ENCODE measurements at regions not wholly inside any gene's neighbourhood (a gene's known extent, or its start where the extent isn't known, plus 50 kb on each side); places are given as distances from the start of the nearest gene placed in this dataset.

DNA sequence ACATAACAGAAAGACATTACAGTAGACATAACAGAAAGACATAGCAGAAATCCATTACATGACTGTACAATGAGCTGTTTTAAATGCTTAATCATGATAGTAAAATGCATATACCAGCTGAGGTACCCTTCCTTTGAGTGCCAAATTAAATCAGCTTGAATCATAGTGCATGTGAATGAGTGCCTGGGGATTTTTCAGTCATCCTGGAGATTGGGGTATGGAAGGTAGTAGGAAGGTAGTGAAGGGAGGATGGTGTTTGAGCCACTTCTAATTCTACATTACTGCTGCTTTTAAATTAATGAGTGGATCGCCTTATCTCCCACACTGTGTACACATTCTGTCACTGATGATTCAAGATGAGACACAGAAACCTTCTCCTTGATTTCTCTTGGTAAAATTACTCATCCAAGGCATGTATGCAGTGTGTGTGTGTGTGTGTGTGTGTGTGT is 534.2 kb downstream of the LRFN5 start:
- no peak overlapping the region for H3K4me2 ChIP-seq (ENCODE audit: insufficient read depth, low read length)
- no peak for DNase-seq
- no peak overlapping the region for H2AFZ ChIP-seq (ENCODE audit: low read depth, low read length)

GRCh38 chr14:42140001-42140400 is 533.3 kb downstream of the LRFN5 start:
- Histone ChIP-seq H3K27ac (ENCODE audit: low read length) (no peak overlapping the region), H3K27me3 (ENCODE audit: insufficient read depth, low read length, poor library complexity) (no peaks in the 10 kb centered on the region), H3K4me1 (ENCODE audit: insufficient read depth, low read length) (no peaks in the 10 kb centered on the region), H3K9ac (ENCODE audit: low read depth, low read length) (no peak overlapping the region), H3K36me3 (ENCODE audit: insufficient read depth, low read length) (no peaks in the 10 kb centered on the region), H3K4me2 (ENCODE audit: insufficient read depth, low read length) (no peak overlapping the region), H3K4me3 (ENCODE audit: low read depth in 1 of 2, low read length in 2 of 2) (no peak overlapping the region), H2AFZ (ENCODE audit: low read depth, low read length) (no peak overlapping the region), H3K9me3 (ENCODE audit: insufficient read depth, low read length, severe bottlenecking) (no peaks in the 10 kb centered on the region), H3K79me2 (ENCODE audit: insufficient read depth, low read length) (no peaks in the 10 kb centered on the region), H4K20me1 (ENCODE audit: insufficient read depth, low read length) (no peaks in the 10 kb centered on the region)
- ATAC-seq (ENCODE audit: insufficient read depth, low read depth), result no peak
- no peak for DNase-seq
- no peak for TF ChIP-seq EZH2 (IDR thresholded peaks at IDR 0.05; ENCODE audit: borderline replicate concordance, low read depth, low read length, severe bottlenecking)
- TF ChIP-seq, protein P1, sequence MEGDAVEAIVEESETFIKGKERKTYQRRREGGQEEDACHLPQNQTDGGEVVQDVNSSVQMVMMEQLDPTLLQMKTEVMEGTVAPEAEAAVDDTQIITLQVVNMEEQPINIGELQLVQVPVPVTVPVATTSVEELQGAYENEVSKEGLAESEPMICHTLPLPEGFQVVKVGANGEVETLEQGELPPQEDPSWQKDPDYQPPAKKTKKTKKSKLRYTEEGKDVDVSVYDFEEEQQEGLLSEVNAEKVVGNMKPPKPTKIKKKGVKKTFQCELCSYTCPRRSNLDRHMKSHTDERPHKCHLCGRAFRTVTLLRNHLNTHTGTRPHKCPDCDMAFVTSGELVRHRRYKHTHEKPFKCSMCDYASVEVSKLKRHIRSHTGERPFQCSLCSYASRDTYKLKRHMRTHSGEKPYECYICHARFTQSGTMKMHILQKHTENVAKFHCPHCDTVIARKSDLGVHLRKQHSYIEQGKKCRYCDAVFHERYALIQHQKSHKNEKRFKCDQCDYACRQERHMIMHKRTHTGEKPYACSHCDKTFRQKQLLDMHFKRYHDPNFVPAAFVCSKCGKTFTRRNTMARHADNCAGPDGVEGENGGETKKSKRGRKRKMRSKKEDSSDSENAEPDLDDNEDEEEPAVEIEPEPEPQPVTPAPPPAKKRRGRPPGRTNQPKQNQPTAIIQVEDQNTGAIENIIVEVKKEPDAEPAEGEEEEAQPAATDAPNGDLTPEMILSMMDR (IDR thresholded peaks at IDR 0.05; ENCODE audit: borderline replicate concordance, extremely low read depth, low read length, poor library complexity, severe bottlenecking), result no peak

More for the DNA sequence above, 534.2 kb downstream of the LRFN5 start:
- H3K9ac ChIP-seq (ENCODE audit: low read depth, low read length), result no peak overlapping the region
- H3K9me3 ChIP-seq (ENCODE audit: insufficient read depth, low read length, severe bottlenecking), result no peaks in the 10 kb centered on the region
- H3K79me2 ChIP-seq (ENCODE audit: insufficient read depth, low read length), result no peaks in the 10 kb centered on the region
- no peak for ATAC-seq (ENCODE audit: insufficient read depth, low read depth)
- H3K27me3 ChIP-seq (ENCODE audit: insufficient read depth, low read length, poor library complexity), result no peaks in the 10 kb centered on the region
- no peak overlapping the region for H3K4me3 ChIP-seq (ENCODE audit: low read depth in 1 of 2, low read length in 2 of 2)
- no peaks in the 10 kb centered on the region for H3K4me1 ChIP-seq (ENCODE audit: insufficient read depth, low read length)
- TF ChIP-seq, protein P1 (IDR thresholded peaks at IDR 0.05; ENCODE audit: borderline replicate concordance, extremely low read depth, low read length, poor library complexity, severe bottlenecking), result no peak
- TF ChIP-seq EZH2 (IDR thresholded peaks at IDR 0.05; ENCODE audit: borderline replicate concordance, low read depth, low read length, severe bottlenecking), result no peak
- no peaks in the 10 kb centered on the region for H4K20me1 ChIP-seq (ENCODE audit: insufficient read depth, low read length)
- no peaks in the 10 kb centered on the region for H3K36me3 ChIP-seq (ENCODE audit: insufficient read depth, low read length)
- no peak overlapping the region for H3K27ac ChIP-seq (ENCODE audit: low read length)

- Histone ChIP-seq H4K20me1 (ENCODE audit: insufficient read depth, low read length) (no peaks in the 10 kb centered on the region), H3K9ac (ENCODE audit: low read depth, low read length) (no peak overlapping the region), H3K36me3 (ENCODE audit: insufficient read depth, low read length) (no peaks in the 10 kb centered on the region), H3K79me2 (ENCODE audit: insufficient read depth, low read length) (no peaks in the 10 kb centered on the region), H3K27me3 (ENCODE audit: insufficient read depth, low read length, poor library complexity) (no peaks in the 10 kb centered on the region), H3K27ac (ENCODE audit: low read length) (no peak overlapping the region), H3K9me3 (ENCODE audit: insufficient read depth, low read length, severe bottlenecking) (no peaks in the 10 kb centered on the region), H3K4me2 (ENCODE audit: insufficient read depth, low read length) (no peak overlapping the region), H3K4me1 (ENCODE audit: insufficient read depth, low read length) (no peaks in the 10 kb centered on the region), H3K4me3 (ENCODE audit: low read depth in 1 of 2, low read length in 2 of 2) (no peak overlapping the region), H2AFZ (ENCODE audit: low read depth, low read length) (no peak overlapping the region)
- TF ChIP-seq, protein P1 (IDR thresholded peaks at IDR 0.05; ENCODE audit: borderline replicate concordance, extremely low read depth, low read length, poor library complexity, severe bottlenecking), result no peak
- TF ChIP-seq EZH2 (IDR thresholded peaks at IDR 0.05; ENCODE audit: borderline replicate concordance, low read depth, low read length, severe bottlenecking), result no peak
- DNase-seq (no peak), ATAC-seq (ENCODE audit: insufficient read depth, low read depth) (no peak)
These were observed 531.7 kb downstream of the LRFN5 start for GRCh38 chr14:42138406-42138805.

DNA sequence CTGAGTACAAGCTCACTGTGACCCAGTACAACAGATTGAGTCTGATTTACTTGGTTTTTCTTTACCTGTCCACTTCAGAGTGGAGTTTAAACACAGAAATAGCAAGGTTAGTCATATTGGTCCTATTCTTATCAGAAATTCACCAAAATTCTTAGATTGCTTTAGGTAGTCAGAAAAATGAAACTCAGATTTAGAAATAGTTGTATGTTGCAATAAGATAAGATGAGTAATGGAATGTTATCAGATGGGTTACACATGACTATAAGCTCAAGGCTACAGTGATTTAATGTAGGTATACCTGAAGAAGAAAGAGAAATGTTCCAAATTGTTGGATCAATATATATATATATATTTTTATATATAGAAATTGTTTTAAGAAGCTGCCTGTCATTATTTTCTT is 524.1 kb downstream of the LRFN5 start:
- no peak for DNase-seq
- Histone ChIP-seq H3K27ac (ENCODE audit: low read length) (no peak overlapping the region), H4K20me1 (ENCODE audit: insufficient read depth, low read length) (no peaks in the 10 kb centered on the region), H3K36me3 (ENCODE audit: insufficient read depth, low read length) (no peaks in the 10 kb centered on the region), H3K4me2 (ENCODE audit: insufficient read depth, low read length) (no peak overlapping the region), H3K9ac (ENCODE audit: low read depth, low read length) (no peak overlapping the region), H3K79me2 (ENCODE audit: insufficient read depth, low read length) (no peaks in the 10 kb centered on the region), H3K27me3 (ENCODE audit: insufficient read depth, low read length, poor library complexity) (no peaks in the 10 kb centered on the region), H3K9me3 (ENCODE audit: insufficient read depth, low read length, severe bottlenecking) (no peaks in the 10 kb centered on the region), H2AFZ (ENCODE audit: low read depth, low read length) (no peak overlapping the region), H3K4me3 (ENCODE audit: low read depth in 1 of 2, low read length in 2 of 2) (no peak overlapping the region), H3K4me1 (ENCODE audit: insufficient read depth, low read length) (no peaks in the 10 kb centered on the region)
- no peak for TF ChIP-seq EZH2 (IDR thresholded peaks at IDR 0.05; ENCODE audit: borderline replicate concordance, low read depth, low read length, severe bottlenecking)
- TF ChIP-seq, protein P1 (IDR thresholded peaks at IDR 0.05; ENCODE audit: borderline replicate concordance, extremely low read depth, low read length, poor library complexity, severe bottlenecking), result no peak
- ATAC-seq (ENCODE audit: insufficient read depth, low read depth), result no peak

Data from DND-41 (cell line).